Prostate gland (tissue), 2 donors: ENCODE measurements at regions not wholly inside any gene's neighbourhood (a gene's known extent, or its start where the extent isn't known, plus 50 kb on each side); places are given as distances from the start of the nearest gene placed in this dataset.

Experiments
- POLR2A ChIP-seq: fragments of 450-650 bp; IDR thresholded peaks from one replicate; pipeline ENCODE4 v1.6.1; 2016; ENCODE audit warnings: antibody characterized with exemption, mild to moderate bottlenecking
- TF ChIP-seq, protein P1 (sequence below), 4 experiments: fragments of 200-600 bp in 2 of 4; fragments of 450-650 bp in 2 of 4; sonication (generic) in 2 of 4; IDR thresholded peaks; 1 replicate in 3 of 4; 2 replicates in 1 of 4; pipeline ENCODE4 v1.5.1; 2016 to 2019; ENCODE audit warnings: antibody characterized with exemption in 4 of 4, mild to moderate bottlenecking in 2 of 4, moderate library complexity in 2 of 4

DNA sequence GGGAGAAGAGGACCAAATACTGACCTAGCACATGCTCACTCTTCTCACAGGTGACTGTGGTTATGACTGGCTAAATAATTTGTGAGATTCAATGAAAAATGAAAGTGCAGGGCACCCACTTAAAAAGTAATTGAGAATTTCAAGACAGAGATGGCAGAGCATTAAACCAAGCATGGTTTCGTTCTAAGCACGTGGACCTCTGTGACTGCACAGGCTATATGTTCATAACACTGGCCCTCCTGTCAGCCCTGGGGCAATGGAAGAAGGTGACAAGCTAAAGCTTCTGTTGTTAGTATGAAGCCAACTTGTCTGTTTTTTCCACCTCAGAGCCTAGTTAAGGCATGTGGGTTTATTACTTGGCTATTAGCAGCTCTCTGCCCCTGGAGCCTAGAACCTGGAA, 130.9 kb downstream of the FASLG start:
- TF ChIP-seq, protein P1, sequence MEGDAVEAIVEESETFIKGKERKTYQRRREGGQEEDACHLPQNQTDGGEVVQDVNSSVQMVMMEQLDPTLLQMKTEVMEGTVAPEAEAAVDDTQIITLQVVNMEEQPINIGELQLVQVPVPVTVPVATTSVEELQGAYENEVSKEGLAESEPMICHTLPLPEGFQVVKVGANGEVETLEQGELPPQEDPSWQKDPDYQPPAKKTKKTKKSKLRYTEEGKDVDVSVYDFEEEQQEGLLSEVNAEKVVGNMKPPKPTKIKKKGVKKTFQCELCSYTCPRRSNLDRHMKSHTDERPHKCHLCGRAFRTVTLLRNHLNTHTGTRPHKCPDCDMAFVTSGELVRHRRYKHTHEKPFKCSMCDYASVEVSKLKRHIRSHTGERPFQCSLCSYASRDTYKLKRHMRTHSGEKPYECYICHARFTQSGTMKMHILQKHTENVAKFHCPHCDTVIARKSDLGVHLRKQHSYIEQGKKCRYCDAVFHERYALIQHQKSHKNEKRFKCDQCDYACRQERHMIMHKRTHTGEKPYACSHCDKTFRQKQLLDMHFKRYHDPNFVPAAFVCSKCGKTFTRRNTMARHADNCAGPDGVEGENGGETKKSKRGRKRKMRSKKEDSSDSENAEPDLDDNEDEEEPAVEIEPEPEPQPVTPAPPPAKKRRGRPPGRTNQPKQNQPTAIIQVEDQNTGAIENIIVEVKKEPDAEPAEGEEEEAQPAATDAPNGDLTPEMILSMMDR (IDR thresholded peaks at IDR 0.05): no peak
- no peak for TF ChIP-seq POLR2A
